KOPT-K1 (cell line): ENCODE measurements at regions not wholly inside any gene's neighbourhood (a gene's known extent, or its start where the extent isn't known, plus 50 kb on each side); places are given as distances from the start of the nearest gene placed in this dataset.
A peak's percentile ranks its signal among the peaks of the same experiment; 100 is the strongest.

ENCODE experiments used
- H3K27ac ChIP-seq: fragments of 200-600 bp; sonication (generic); 2 replicates; pipeline ENCODE4 v1.5.1; 2016; ENCODE audit warnings: antibody characterized with exemption, mild to moderate bottlenecking, low read depth, low read length; ENCODE audit not compliant: poor library complexity, severe bottlenecking
- H3K36me3 ChIP-seq: fragments of 200-600 bp; sonication (generic); 2 replicates; pipeline ENCODE4 v1.5.1; 2017; ENCODE audit warnings: antibody characterized with exemption, mild to moderate bottlenecking, low read length, moderate library complexity; ENCODE audit not compliant: insufficient read depth
- H3K9me3 ChIP-seq: fragments of 200-600 bp; sonication (generic); 2 replicates; pipeline ENCODE4 v1.5.1; 2017; ENCODE audit warnings: antibody characterized with exemption, low read length, mild to moderate bottlenecking; ENCODE audit not compliant: insufficient read depth, poor library complexity, severe bottlenecking

DNA sequence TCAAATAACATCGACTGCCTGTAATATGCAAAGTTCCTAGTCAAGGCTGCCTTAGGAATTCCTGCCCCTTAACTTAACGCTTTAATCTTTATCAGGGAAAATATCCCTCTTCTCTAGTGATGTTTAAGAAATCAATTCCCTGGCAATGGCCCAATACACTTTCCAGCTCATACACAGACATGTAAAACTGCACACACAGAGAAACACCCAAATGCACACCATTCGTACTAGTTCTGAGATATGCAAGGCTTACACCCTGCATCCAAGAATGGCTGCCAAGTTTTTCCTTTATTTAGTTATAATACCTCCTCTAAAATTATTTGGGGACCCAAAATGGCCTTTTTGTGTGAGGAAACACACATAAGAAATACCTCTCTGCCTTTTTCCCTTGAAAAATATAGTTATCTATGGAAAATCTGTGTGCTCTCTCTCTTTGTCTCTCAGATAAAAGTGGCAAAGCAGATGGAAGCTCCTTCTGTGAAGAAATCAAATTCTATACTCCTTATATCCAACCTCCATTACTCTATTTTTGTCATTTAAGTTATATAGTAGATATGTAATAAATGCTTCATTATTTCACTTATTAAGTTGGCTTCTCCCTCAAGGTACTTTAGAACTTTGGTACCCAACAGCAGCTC is 120.0 kb upstream of the MDM1 start:
- Histone ChIP-seq H3K27ac (peak overlapping the region; percentile 67), H3K36me3 (no peaks in the 10 kb centered on the region), H3K9me3 (no peaks in the 10 kb centered on the region)

DNA sequence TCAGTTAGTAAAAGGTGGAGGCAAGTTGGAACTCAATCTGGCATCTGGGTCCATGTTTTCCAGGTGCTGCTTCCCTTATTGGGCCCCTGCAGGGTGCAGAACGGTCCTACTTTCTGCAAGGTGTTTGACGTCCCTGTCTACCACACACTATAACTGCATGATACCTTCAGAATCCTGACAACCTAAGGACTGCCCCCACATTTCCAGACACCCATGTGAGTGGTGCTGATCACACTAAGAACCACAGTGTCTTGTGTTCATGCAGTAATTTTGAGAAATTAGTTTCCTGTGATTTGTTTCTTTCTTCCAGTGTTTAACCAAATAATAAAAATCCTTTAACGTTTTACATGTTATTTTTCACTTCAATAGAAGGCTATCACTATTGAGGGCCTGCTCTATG is 121.1 kb upstream of the MDM1 start:
- H3K9me3 ChIP-seq = no peaks in the 10 kb centered on the region
- no peaks in the 10 kb centered on the region for H3K36me3 ChIP-seq
- peak overlapping the region; percentile 67 for H3K27ac ChIP-seq

DNA sequence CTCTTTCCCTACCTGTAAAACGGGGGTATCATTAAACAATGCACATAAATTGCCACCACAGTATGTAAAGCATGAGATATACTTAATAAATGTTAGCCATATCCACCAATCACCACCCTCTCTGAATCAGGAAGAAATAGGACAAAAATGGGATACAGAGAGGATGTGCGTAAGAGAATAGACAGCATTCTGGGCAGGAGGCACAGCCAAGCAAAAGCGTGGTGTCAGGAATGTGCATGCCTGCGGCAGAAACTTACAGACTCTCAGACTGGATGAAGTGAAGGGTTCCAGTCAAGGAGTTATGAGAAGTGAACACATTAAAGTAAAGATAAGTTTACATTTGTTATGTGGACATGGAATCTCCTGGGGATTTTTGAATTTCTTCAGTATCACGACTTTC is 121.7 kb upstream of the MDM1 start:
- no peaks in the 10 kb centered on the region for H3K36me3 ChIP-seq
- peak overlapping the region; percentile 67 for H3K27ac ChIP-seq
- no peaks in the 10 kb centered on the region for H3K9me3 ChIP-seq

DNA sequence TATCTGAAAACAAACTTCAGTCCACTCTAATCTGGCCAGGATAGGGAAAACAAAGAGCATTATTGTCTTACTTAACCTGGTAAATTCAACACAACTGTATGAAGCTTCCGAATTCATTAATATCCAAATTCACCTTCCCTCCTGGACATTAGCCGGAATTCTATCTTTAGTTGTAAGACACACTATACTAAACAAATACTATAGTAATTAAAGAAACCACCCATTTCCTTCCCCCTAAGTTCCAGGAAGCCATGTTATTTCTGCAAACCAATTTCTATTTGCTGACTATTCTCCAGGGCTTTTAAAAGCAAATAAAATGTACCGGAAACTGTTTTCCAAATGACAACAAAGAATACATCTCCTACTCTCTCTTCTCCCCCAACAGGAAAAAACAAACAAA is 122.7 kb upstream of the MDM1 start:
- no peaks in the 10 kb centered on the region for H3K36me3 ChIP-seq
- H3K9me3 ChIP-seq = no peaks in the 10 kb centered on the region
- H3K27ac ChIP-seq = peak overlapping the region; percentile 67

DNA sequence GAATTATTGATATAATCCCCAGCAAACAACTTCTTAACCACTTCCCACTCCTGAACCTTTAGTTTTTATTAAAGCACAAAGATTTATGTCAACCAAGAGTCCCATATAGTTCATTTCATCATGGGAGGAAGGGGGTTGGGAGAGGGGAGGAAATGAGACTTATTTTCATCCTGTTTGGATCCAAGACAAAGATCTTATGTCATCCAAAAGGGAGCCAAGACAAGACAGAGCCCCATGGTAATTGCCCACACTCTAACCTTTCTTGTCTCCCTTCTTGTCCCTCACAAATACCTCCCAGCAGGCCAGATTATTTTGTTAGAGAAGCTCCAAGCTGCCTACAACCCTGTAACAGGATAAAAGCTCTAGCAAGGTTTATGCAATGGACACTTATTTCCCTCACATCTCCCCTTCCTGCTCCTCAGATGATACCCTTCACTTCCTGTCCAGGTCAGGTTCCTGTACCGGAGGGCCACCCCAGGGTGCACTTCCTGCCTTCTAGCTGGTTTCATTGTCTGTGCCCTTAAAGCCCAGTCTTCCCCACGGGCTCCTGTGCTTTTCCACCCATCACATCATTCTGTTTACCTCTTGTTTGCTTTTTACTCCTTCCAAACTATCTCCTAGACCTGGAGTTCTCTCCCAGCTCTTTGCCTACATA is 123.7 kb upstream of the MDM1 start:
- H3K36me3 ChIP-seq = no peaks in the 10 kb centered on the region
- no peaks in the 10 kb centered on the region for H3K9me3 ChIP-seq
- peak overlapping the region; percentile 67 for H3K27ac ChIP-seq

DNA sequence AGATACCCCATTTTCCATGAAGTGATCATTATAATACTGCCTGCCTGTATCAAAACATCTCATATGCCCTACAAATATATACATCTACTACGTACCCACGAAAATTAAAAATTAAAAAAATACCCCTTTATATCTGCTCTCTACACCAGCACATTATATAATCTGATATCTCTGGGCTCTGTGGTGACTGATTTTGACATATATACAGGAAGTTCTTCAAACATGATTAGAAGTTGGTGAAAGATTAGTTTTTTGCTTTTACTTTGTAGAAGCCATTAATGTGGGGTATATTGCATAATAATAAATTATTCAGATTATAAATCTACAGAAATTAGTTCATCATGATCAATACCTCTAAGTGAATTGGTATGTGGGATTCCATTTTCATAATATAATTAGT is 126.7 kb upstream of the MDM1 start:
- H3K9me3 ChIP-seq = no peaks in the 10 kb centered on the region
- no peak overlapping the region for H3K27ac ChIP-seq
- no peaks in the 10 kb centered on the region for H3K36me3 ChIP-seq

DNA sequence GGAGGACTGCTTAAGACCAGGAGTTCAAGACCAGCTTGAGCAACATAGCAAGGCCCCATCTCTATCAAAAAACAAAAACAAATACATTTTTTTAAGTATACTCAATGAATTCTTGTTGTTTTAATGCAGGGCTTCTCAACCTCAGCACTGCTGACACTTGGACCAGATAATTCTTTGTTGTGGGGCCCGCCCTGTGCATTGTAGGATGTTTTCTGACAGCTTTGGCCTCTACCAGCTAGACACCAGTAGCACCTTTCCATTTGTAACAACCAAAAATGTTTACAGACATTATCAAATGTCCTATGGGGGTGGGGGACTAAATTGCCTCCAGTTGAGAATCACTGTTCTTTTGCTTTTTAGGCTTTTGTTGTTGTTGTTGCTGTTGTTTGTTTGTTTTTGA is 128.1 kb upstream of the MDM1 start:
- no peak overlapping the region for H3K27ac ChIP-seq
- H3K9me3 ChIP-seq = no peaks in the 10 kb centered on the region

DNA sequence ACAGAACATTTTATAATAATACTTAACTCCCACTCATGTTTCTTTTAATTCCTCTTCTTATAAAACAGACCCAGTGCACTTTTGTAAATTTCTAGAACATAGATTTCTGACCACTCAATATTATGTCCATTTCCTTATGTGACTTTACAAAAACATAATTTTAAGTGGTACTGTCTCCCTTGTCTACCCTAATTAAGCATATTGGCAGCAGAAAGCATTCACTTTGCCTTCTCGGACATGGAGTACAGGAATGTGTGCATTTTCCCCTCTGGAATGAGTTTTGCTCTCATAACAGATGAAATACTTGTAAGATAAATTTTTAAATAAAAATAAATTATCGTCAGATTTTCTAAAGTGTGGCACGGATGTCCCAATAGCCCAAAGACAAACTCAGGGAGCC is 129.5 kb upstream of the MDM1 start:
- Histone ChIP-seq H3K27ac (no peak overlapping the region), H3K9me3 (no peaks in the 10 kb centered on the region), H3K36me3 (no peaks in the 10 kb centered on the region)

More for the DNA sequence above, 128.1 kb upstream of the MDM1 start:
- H3K36me3 ChIP-seq = no peaks in the 10 kb centered on the region

DNA sequence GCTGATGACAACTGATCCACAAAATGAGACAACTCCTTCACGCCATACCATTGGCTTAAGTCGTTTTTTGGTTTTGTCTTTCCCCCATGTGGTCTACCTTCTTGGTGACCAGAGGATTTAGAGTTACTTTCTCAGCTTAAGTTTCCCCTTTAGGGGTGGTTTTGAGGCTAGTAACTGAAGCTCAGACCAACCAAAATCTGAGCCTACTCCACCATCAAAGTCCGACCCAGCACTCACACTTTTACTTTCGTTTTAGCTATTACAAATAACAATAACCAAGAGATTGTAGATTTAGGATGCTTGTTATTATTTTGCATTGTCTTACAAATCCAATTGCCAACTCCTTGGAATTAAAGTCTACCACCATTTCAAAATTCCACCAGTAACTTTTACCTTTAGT is 130.6 kb upstream of the MDM1 start:
- H3K27ac ChIP-seq = peak overlapping the region; percentile 89
- H3K9me3 ChIP-seq = no peaks in the 10 kb centered on the region
- no peaks in the 10 kb centered on the region for H3K36me3 ChIP-seq

DNA sequence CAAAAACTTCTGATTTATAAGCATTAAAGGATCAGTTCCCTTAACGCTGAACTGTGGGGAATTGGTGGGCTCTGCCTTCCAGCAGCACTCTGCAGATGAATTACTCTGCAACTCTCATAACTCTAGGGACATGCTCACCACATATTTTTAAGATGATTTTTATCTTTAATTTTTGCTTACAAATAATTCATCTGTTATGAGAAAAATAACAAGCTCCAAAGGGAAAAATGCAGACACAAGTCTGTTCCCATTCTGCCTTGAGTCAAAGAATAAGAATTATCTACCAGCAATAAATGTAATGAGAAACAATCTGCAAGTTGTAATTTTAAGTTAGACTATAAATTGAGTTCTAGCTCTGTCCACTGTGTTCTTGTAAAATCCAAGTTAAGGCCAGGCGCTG is 133.1 kb upstream of the MDM1 start:
- Histone ChIP-seq H3K27ac (no peak overlapping the region), H3K36me3 (no peaks in the 10 kb centered on the region), H3K9me3 (no peaks in the 10 kb centered on the region)

DNA sequence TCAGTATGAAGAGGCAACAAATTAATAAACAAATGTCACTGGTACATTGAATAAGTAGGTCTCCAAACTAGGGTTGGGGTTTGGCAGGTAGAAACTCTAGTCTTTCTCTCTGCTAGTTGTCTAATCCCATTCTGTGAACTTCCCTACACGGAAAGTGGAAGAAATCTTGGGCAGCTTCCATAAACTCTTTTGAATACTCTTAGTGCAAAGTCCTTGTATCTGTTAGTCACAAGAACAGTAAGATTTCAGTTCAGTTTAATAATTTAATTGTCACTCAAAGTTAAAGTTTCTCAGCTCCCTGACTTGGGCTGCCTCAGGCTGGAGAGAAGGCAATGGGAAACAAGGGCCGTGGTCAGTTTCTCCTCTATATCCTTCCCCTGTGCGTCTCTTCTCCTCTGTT is 135.4 kb upstream of the MDM1 start:
- no peaks in the 10 kb centered on the region for H3K9me3 ChIP-seq
- no peaks in the 10 kb centered on the region for H3K36me3 ChIP-seq
- H3K27ac ChIP-seq = no peak overlapping the region

DNA sequence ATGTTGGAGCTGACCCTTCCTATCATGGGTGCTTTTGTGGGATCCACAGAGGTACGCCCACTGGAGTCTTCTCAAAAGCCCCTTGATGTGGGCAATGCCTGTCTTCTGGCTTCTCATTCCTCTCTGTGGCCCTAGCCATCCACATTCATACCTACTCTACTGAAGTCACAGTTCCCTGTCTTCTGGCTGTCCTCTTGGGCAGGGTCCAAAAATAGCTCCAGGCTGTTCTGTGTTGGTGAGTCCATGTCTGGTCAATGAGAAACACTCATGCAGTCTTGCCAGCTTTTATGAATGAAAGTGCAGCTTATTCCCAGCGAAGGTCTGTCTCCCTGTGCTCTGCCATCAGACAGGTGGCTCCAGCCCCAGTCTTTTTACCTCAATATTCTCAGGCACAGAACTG is 135.9 kb upstream of the MDM1 start:
- no peak overlapping the region for H3K27ac ChIP-seq
- H3K36me3 ChIP-seq = no peaks in the 10 kb centered on the region
- H3K9me3 ChIP-seq = no peaks in the 10 kb centered on the region

DNA sequence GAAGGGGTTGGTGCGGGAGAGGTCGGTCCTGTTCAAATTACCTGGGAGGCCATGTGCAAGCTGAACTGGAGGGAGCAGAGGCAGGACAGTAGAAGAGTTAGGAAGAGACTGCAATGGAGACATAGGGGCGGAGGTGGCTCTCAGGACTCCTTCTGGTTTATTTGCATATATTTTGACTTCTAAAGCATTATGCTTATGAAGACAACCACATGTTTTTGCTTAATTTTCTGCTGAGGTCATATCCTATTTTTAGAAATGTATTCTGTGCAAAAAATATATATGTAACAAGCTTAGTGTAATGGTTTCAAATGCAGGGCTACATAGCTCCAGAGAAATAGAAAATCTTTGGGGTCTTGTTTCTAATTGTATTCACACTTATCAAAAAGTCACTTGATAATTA is 137.0 kb upstream of the MDM1 start:
- Histone ChIP-seq H3K9me3 (no peaks in the 10 kb centered on the region), H3K27ac (no peak overlapping the region), H3K36me3 (no peaks in the 10 kb centered on the region)

DNA sequence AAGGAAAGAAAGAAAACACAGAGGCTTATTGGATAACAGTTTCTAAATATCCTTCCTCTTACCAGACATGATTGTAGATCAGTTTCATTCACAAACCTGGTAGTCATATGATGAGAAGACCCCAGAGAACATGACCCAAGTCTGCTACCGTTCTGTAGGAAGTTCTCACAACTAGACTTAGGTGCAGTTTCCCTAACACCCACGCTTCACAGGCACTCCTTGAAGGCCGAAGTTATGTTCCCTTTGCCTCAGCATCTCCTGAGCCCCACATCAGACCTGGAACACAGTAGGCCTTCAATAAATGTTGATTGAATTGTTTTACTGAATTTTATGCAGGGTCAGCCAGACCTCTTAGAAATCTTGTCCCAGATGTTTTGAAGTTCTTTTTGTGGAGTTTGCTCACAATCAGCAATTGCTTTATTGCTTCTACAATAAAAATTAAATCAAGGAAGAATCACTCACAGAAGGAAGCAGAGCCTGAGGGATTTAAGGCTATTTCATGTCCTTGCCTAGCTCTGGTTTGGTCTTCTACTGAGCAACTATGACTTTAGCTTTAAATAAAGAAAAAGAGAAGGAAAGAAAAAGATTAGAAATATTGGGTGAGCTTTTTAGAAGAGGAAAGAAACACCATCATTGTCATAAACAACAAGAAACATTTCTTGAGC is 138.6 kb upstream of the MDM1 start:
- Histone ChIP-seq H3K36me3 (no peaks in the 10 kb centered on the region), H3K9me3 (no peaks in the 10 kb centered on the region), H3K27ac (no peak overlapping the region)

DNA sequence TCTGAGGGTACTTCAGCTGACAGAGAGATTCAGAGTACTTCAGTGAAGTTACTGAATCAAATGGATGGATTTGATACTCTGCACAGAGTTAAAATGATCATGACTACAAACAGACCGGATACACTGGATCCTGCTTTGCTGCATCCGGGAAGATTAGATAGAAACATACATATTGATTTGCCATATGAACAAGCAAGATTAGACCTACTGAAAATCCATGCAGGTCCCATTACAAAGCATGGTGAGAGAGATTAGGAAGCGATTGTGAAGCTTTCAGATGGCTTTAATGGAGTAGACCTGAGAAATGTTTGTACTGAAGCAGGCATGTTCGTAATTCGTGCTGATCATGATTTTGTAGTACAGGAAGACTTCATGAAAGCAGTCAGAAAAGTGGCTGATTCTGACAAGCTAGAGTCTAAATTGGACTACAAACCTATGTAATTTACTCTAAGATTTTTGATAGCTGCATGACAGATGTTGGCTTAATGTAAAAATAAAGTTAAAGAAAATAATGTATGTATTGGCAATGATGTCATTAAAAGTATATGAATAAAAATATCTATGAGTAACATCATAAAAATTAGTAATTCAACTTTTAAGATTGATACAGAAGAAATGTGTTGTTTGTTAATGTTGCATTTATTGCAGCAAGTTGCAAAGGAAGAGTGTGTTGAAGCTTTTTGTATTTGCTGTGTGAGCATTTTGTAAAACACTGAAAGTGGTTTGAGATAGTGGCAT is 136.1 kb upstream of the RAP1B start:
- Histone ChIP-seq H3K9me3 (no peaks in the 10 kb centered on the region), H3K27ac (no peak overlapping the region), H3K36me3 (no peaks in the 10 kb centered on the region)
